ENCODE measurements at regions not wholly inside any gene's neighbourhood (a gene's known extent, or its start where the extent isn't known, plus 50 kb on each side); places are given as distances from the start of the nearest gene placed in this dataset.

DNA sequence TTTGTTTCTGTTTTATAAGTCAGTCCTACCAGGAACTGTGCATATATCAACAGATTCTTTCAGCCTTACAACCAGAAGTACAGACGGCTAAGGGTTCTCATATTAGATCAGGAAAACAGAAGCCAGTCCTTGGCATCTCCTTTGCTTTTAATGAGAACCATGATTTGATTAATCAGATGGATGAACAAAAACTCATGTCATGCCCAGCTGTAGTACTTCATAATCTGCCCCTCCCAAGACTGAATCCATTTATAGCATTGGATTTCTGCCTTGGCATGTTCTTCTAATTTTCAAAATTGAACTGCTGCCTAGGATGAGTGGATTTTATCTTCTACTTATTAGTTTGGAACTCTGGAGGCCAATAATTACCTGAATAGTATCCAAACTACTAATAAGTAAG is 617.2 kb downstream of the SLITRK5 start:
- TF ChIP-seq POLR2A (IDR thresholded peaks at IDR 0.05): no peak
- TF ChIP-seq, protein P1, sequence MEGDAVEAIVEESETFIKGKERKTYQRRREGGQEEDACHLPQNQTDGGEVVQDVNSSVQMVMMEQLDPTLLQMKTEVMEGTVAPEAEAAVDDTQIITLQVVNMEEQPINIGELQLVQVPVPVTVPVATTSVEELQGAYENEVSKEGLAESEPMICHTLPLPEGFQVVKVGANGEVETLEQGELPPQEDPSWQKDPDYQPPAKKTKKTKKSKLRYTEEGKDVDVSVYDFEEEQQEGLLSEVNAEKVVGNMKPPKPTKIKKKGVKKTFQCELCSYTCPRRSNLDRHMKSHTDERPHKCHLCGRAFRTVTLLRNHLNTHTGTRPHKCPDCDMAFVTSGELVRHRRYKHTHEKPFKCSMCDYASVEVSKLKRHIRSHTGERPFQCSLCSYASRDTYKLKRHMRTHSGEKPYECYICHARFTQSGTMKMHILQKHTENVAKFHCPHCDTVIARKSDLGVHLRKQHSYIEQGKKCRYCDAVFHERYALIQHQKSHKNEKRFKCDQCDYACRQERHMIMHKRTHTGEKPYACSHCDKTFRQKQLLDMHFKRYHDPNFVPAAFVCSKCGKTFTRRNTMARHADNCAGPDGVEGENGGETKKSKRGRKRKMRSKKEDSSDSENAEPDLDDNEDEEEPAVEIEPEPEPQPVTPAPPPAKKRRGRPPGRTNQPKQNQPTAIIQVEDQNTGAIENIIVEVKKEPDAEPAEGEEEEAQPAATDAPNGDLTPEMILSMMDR (IDR thresholded peaks at IDR 0.05): no peak
- TF ChIP-seq POLR2AphosphoS5 (IDR thresholded peaks at IDR 0.05): no peak

Data from prostate gland (tissue), 2 donors.